Epithelial cell of esophagus (primary cell): ENCODE measurements at regions not wholly inside any gene's neighbourhood (a gene's known extent, or its start where the extent isn't known, plus 50 kb on each side); places are given as distances from the start of the nearest gene placed in this dataset.

Experiments used
- DNase-seq: peaks from one replicate; pipeline ENCODE4 v3.0.0; 2010; ENCODE audit warnings: low read depth
- H3K4me3 ChIP-seq: 2 replicates; pipeline ENCODE4 v1.5.1; 2011; ENCODE audit warnings: mild to moderate bottlenecking, low read length, control low read depth
- TF ChIP-seq, protein P1 (sequence below): IDR thresholded peaks from 2 replicates; pipeline ENCODE4 v1.5.1; 2011; ENCODE audit warnings: low read depth, mild to moderate bottlenecking, low read length, control low read depth, inconsistent platforms; ENCODE audit not compliant: insufficient read depth; ENCODE audit errors: missing control alignments

DNA sequence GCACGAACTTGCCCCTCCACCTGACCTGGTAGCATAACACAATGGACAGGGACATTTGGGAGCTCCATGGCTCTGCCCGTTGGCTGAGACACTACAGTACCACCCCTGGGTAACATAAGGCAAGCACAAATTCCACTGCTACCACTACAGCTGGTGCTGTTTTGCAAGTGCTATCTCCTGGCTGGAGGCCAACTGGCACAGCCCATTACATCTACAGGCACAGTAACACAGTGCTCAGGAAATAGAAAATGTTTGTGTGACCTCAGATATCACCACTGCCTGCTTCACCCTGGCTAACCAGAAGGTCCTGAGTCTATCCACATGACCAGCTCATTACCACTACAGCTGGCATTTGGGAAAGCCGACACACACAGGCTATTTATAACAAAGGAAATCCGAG lies 631.1 kb upstream of the MBL2 start:
- TF ChIP-seq, protein P1, sequence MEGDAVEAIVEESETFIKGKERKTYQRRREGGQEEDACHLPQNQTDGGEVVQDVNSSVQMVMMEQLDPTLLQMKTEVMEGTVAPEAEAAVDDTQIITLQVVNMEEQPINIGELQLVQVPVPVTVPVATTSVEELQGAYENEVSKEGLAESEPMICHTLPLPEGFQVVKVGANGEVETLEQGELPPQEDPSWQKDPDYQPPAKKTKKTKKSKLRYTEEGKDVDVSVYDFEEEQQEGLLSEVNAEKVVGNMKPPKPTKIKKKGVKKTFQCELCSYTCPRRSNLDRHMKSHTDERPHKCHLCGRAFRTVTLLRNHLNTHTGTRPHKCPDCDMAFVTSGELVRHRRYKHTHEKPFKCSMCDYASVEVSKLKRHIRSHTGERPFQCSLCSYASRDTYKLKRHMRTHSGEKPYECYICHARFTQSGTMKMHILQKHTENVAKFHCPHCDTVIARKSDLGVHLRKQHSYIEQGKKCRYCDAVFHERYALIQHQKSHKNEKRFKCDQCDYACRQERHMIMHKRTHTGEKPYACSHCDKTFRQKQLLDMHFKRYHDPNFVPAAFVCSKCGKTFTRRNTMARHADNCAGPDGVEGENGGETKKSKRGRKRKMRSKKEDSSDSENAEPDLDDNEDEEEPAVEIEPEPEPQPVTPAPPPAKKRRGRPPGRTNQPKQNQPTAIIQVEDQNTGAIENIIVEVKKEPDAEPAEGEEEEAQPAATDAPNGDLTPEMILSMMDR = no peak
- DNase-seq = peak; percentile 58
- H3K4me3 ChIP-seq = no peak overlapping the region

DNA sequence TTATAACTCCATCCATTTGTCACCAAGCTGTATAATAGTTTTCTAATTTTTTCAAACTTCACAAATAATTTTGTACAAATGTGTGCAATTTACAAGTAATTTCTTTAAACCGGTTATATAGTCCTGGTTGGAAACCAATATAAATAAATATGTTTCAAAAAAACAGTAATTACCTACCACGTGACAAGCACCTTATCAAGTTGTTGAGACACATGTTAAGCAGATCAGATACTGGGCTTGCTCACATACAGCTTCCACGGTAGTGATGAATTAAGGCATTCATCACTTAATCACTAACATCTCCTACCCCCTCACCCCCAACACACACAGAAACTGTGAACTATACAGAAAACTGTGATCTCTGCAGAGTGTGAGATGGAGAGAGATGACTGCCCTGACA lies 630.0 kb upstream of the MBL2 start:
- H3K4me3 ChIP-seq = no peak overlapping the region
- TF ChIP-seq, protein P1 = no peak
- no peak for DNase-seq

DNA sequence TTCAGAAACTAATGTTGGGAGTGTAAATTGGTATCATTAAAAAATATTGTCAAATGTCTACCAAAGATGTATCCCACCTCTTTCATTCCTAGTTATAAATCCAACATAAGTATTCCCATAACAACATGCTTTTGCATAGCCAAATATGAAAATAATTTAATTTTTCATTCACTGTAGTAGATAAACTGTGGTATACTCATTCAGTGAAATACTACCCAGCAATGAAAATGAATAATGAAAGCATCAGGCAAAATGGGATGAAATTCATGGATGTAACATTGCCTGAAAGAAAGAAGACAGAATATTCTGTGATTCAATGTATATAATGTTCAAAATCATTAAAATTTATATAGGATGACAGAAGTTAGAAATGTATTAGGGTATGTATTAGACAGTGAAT lies 629.0 kb upstream of the MBL2 start:
- DNase-seq = no peak
- H3K4me3 ChIP-seq = no peak overlapping the region
- TF ChIP-seq, protein P1 = no peak

DNA sequence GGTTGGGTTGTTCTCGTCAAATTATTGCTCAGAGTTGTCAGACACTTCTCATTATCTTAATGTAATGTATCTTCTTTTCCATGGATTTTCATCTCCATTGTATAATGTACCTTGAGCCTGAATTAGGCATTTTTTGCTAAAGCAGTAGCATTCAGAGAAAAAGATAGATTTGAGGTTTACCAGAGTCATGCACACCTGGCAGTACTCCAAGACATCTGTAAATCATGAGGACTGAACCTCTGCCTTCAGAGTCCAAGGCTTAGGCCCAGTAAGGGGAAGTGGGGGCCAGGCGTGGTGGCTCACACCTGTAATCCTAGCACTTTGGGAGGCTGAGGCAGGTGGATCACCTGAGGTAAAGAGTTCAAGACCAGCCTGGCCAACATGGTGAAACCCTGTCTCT lies 624.3 kb upstream of the MBL2 start:
- DNase-seq = no peak
- no peak overlapping the region for H3K4me3 ChIP-seq
- TF ChIP-seq, protein P1 = no peak

DNA sequence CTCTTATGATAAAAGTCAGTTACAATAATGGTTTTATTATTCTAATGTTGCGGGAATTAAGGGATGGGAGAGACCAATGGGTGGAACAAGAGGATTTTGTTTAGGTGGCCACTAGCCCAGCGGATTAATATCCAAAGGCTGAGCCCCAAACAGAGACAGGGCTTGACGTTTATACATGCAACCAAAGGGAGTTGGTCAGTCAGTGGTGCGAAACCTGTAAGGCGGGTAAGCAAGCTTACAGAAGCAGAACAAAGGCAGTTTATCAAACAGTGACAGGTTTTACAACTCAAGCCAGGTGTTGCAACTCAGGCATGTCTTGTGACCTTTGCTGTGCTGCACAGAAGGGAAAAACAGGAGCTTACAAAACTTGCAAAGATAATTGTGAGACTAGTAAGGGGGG lies 622.9 kb upstream of the MBL2 start:
- TF ChIP-seq, protein P1 = no peak
- H3K4me3 ChIP-seq = no peak overlapping the region
- peak; percentile 13 for DNase-seq

DNA sequence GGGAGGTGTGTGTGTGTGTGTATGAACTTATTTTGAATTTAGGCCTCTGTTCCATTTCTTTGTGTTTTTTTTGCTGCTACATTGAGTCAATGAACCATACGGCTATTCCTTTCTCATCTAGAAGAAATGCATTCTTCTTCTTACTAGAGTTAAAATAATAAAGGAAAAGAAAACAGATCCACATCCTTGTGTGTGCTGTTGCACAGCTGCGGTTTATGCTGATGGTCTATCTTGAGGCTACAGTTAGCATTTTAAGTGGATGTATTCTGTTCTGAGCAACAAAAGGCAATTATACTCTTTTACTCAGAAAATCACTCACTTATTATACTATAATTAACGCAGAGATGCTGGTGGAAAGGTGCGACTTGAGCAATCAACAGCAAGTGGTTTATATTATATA lies 615.0 kb upstream of the MBL2 start:
- DNase-seq = no peak
- no peak overlapping the region for H3K4me3 ChIP-seq
- TF ChIP-seq, protein P1 = no peak

DNA sequence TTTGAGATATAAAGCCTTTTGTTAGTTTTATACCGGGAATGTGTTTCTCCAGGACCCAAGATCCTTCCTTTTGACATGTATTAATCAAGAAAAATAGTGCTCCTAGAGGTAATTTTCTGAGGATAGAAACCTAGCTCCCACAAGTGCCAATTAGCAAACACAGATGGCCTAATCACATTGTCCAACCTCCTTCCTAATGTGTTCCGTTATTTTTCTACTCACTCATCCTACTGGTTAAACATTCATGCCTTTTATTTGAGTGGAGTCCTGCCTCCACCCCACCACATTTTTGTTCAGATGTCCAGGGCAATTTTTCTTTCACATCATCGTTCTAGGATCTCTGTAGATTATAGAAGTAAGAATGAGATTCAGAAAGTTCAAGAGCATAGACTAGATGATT lies 610.0 kb upstream of the MBL2 start:
- TF ChIP-seq, protein P1 = no peak
- H3K4me3 ChIP-seq = no peak overlapping the region
- DNase-seq = no peak
